Fibroblast of lung (primary cell): ENCODE measurements at regions not wholly inside any gene's neighbourhood (a gene's known extent, or its start where the extent isn't known, plus 50 kb on each side); places are given as distances from the start of the nearest gene placed in this dataset.

Experiments used
- EZH2 ChIP-seq: IDR thresholded peaks from 2 replicates; pipeline ENCODE4 v1.5.1; 2012; ENCODE audit warnings: low read length, control low read depth, mild to moderate bottlenecking; ENCODE audit errors: missing control alignments
- TF ChIP-seq, protein P1 (sequence below), 2 donors: IDR thresholded peaks in 1 of 2; conservative IDR thresholded peaks in 1 of 2; 1 replicate in 1 of 2; 2 replicates in 1 of 2; pipeline ENCODE4 v1.5.1; 2011 to 2012; ENCODE audit warnings: low read length in 2 of 2, control low read depth in 1 of 2, inconsistent platforms in 1 of 2, low read depth in 1 of 2, mild to moderate bottlenecking in 1 of 2

DNA sequence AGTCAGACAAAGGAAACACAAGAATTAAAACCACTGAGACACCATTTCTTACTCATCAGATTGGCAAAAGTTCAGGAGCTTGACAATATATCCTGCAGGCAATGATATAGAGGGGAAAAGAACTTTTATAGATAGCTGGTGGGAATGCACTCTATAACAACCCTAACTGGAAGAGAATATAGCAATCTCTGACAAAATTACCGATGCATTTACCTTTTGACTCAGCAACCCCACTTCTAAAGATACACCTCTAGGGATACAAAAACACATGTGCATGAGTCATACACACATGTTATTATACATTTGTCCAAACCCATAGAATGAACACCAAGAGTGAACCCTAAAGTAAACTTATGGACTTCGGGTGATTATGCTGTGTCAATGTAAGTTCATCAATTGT is 79.4 kb upstream of the SRD5A2 start:
- TF ChIP-seq, protein P1, sequence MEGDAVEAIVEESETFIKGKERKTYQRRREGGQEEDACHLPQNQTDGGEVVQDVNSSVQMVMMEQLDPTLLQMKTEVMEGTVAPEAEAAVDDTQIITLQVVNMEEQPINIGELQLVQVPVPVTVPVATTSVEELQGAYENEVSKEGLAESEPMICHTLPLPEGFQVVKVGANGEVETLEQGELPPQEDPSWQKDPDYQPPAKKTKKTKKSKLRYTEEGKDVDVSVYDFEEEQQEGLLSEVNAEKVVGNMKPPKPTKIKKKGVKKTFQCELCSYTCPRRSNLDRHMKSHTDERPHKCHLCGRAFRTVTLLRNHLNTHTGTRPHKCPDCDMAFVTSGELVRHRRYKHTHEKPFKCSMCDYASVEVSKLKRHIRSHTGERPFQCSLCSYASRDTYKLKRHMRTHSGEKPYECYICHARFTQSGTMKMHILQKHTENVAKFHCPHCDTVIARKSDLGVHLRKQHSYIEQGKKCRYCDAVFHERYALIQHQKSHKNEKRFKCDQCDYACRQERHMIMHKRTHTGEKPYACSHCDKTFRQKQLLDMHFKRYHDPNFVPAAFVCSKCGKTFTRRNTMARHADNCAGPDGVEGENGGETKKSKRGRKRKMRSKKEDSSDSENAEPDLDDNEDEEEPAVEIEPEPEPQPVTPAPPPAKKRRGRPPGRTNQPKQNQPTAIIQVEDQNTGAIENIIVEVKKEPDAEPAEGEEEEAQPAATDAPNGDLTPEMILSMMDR (conservative IDR thresholded peaks at IDR 0.05 in 1 of 2, IDR thresholded peaks at IDR 0.05 in 1 of 2; ENCODE audit: low read depth in 1 of 2, low read length in 2 of 2), result no peak
- TF ChIP-seq EZH2, result no peak
